ENCODE measurements at regions not wholly inside any gene's neighbourhood (a gene's known extent, or its start where the extent isn't known, plus 50 kb on each side); places are given as distances from the start of the nearest gene placed in this dataset.

DNA sequence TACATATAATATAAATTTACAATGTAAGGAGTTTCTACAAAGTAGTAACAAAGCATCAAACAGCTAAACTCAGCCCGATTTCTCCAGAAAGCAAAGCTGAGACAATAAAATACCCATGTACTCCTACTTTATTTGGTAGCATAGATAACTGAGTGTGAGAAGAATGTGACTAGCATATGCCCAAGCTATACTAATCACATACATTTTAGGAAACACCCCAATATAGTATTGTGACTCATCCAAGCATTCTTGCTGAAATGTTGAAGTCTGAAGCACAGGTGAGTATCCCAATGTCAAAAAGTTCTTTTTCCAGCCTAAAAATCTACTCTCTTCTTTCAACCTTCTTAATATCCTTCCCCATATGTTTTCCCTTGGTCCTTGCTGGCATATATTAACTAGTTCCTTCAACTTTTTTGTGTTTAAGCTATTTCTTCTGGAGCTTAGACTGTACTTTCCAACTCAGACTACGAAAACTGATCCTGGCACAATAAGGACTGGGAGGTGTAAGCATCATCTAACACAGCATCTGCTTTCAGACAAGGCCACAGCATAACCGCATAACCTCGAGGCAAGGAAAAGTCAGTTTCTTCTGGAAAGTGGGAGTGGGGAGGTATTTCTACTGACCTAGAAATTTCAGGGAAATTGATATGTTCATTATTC, 163.0 kb upstream of the RNPC3 start:
- Histone ChIP-seq H3K27me3 (ENCODE audit: control insufficient read depth, low read length) (no peaks in the 10 kb centered on the region), H3K79me2 (ENCODE audit: control insufficient read depth, low read length) (no peaks in the 10 kb centered on the region), H3K4me2 (ENCODE audit: low read length) (no peak overlapping the region), H4K20me1 (ENCODE audit: control insufficient read depth, insufficient read depth, low read depth, low read length) (no peaks in the 10 kb centered on the region), H3K9me3 (ENCODE audit: control insufficient read depth, insufficient read depth, low read length) (no peaks in the 10 kb centered on the region), H3K4me3 (ENCODE audit: low read length) (no peak overlapping the region), H3K36me3 (ENCODE audit: control insufficient read depth, low read length) (no peaks in the 10 kb centered on the region), H3K9me2 (replicated peaks; ENCODE audit: control insufficient read depth, low read length) (no peaks in the 10 kb centered on the region), H3K4me1 (ENCODE audit: control insufficient read depth, low read length) (no peaks in the 10 kb centered on the region), H3F3A (ENCODE audit: control insufficient read depth, insufficient read depth) (no peaks in the 10 kb centered on the region), H3K27ac (ENCODE audit: low read depth, low read length) (no peak overlapping the region)
- TF ChIP-seq, protein P1, sequence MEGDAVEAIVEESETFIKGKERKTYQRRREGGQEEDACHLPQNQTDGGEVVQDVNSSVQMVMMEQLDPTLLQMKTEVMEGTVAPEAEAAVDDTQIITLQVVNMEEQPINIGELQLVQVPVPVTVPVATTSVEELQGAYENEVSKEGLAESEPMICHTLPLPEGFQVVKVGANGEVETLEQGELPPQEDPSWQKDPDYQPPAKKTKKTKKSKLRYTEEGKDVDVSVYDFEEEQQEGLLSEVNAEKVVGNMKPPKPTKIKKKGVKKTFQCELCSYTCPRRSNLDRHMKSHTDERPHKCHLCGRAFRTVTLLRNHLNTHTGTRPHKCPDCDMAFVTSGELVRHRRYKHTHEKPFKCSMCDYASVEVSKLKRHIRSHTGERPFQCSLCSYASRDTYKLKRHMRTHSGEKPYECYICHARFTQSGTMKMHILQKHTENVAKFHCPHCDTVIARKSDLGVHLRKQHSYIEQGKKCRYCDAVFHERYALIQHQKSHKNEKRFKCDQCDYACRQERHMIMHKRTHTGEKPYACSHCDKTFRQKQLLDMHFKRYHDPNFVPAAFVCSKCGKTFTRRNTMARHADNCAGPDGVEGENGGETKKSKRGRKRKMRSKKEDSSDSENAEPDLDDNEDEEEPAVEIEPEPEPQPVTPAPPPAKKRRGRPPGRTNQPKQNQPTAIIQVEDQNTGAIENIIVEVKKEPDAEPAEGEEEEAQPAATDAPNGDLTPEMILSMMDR (IDR thresholded peaks at IDR 0.05; ENCODE audit: low read depth, low read length, poor library complexity, severe bottlenecking): no peak
- no peak for TF ChIP-seq EZH2phosphoT487 (IDR thresholded peaks at IDR 0.05; ENCODE audit: borderline replicate concordance, low read length)

DNA sequence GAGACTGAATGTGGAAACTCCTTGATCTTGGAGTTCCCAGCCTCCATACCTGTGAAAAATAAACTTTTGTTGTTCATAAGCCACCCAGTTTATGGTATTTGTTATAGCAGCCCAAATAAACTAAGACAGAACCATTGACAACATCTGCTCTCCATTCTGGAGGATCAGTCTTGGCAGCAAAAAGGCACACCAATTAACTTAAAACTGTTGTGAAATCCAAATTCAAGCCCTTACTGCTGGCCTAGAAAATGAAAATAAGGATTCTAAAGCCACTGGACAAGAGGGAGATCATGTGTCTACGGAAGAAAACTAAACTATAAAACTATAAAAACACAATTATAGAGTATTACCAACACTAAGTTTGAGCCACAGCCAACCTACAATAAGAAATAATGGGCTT, 172.1 kb upstream of the RNPC3 start:
- no peak overlapping the region for H3K4me2 ChIP-seq (ENCODE audit: low read length)

DNA sequence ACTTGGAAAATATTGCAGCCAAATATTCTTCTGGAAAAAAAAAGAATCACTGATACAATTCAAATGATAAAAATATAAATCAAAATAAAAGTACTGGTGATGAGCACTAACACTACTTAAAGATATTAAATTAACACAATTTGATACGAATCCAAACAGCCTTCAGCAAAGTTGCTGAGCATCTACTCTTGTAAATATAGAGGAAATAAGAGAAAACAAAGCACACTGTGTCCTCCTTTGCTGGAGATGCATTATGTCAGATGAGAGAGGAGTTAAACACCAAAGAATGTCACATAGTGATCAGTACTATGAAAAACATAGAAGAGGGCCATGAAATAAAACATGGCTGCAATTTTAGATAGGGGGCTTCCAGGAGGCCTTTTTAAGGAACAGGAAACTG, 177.4 kb upstream of the RNPC3 start:
- no peak overlapping the region for H3K27ac ChIP-seq (ENCODE audit: low read depth, low read length)
- no peaks in the 10 kb centered on the region for H4K20me1 ChIP-seq (ENCODE audit: control insufficient read depth, insufficient read depth, low read depth, low read length)
- H3K4me3 ChIP-seq (ENCODE audit: low read length): no peak overlapping the region
- no peak overlapping the region for H3K4me2 ChIP-seq (ENCODE audit: low read length)
- H3K79me2 ChIP-seq (ENCODE audit: control insufficient read depth, low read length): no peaks in the 10 kb centered on the region
- H3K4me1 ChIP-seq (ENCODE audit: control insufficient read depth, low read length): no peaks in the 10 kb centered on the region
- no peaks in the 10 kb centered on the region for H3K9me2 ChIP-seq (replicated peaks; ENCODE audit: control insufficient read depth, low read length)
- H3K27me3 ChIP-seq (ENCODE audit: control insufficient read depth, low read length): no peaks in the 10 kb centered on the region
- no peaks in the 10 kb centered on the region for H3F3A ChIP-seq (ENCODE audit: control insufficient read depth, insufficient read depth)
- H3K36me3 ChIP-seq (ENCODE audit: control insufficient read depth, low read length): no peaks in the 10 kb centered on the region
- H3K9me3 ChIP-seq (ENCODE audit: control insufficient read depth, insufficient read depth, low read length): no peaks in the 10 kb centered on the region
- TF ChIP-seq, protein P1 (IDR thresholded peaks at IDR 0.05; ENCODE audit: low read depth, low read length, poor library complexity, severe bottlenecking): no peak
- no peak for TF ChIP-seq EZH2phosphoT487 (IDR thresholded peaks at IDR 0.05; ENCODE audit: borderline replicate concordance, low read length)

More for the DNA sequence above, 172.1 kb upstream of the RNPC3 start:
- H3K4me3 ChIP-seq (ENCODE audit: low read length): no peak overlapping the region
- H3K9me2 ChIP-seq (replicated peaks; ENCODE audit: control insufficient read depth, low read length): no peaks in the 10 kb centered on the region
- H4K20me1 ChIP-seq (ENCODE audit: control insufficient read depth, insufficient read depth, low read depth, low read length): no peaks in the 10 kb centered on the region
- H3K27ac ChIP-seq (ENCODE audit: low read depth, low read length): no peak overlapping the region
- no peaks in the 10 kb centered on the region for H3K4me1 ChIP-seq (ENCODE audit: control insufficient read depth, low read length)
- no peaks in the 10 kb centered on the region for H3K79me2 ChIP-seq (ENCODE audit: control insufficient read depth, low read length)
- TF ChIP-seq, protein P1 (IDR thresholded peaks at IDR 0.05; ENCODE audit: low read depth, low read length, poor library complexity, severe bottlenecking): no peak
- no peak for TF ChIP-seq EZH2phosphoT487 (IDR thresholded peaks at IDR 0.05; ENCODE audit: borderline replicate concordance, low read length)
- H3K36me3 ChIP-seq (ENCODE audit: control insufficient read depth, low read length): no peaks in the 10 kb centered on the region
- no peaks in the 10 kb centered on the region for H3K27me3 ChIP-seq (ENCODE audit: control insufficient read depth, low read length)
- H3F3A ChIP-seq (ENCODE audit: control insufficient read depth, insufficient read depth): no peaks in the 10 kb centered on the region
- no peaks in the 10 kb centered on the region for H3K9me3 ChIP-seq (ENCODE audit: control insufficient read depth, insufficient read depth, low read length)
